ENCODE measurements at regions not wholly inside any gene's neighbourhood (a gene's known extent, or its start where the extent isn't known, plus 50 kb on each side); places are given as distances from the start of the nearest gene placed in this dataset.
A peak's percentile ranks its signal among the peaks of the same experiment; 100 is the strongest.

DNA sequence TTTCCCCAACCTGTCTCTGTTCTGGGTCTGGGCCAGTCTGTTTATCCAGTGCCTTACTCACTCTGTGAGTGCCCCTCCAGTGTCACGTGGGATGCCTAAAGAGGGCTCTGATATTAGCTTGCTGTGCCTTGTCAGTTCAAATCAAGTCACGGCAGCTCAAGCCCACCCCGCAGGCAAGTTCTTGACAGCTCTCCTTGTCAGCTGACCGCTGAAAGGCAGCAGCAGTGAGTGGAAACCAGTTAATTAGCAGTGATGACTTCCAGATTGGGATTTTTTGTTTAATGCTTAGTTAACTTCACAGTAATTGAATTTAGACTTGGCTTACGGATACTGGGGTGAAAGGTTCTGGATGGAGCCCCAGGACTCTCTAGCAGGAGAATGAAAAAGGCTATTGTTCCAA is 210.1 kb downstream of the PSAT1 start:
- no peak for DNase-seq

DNA sequence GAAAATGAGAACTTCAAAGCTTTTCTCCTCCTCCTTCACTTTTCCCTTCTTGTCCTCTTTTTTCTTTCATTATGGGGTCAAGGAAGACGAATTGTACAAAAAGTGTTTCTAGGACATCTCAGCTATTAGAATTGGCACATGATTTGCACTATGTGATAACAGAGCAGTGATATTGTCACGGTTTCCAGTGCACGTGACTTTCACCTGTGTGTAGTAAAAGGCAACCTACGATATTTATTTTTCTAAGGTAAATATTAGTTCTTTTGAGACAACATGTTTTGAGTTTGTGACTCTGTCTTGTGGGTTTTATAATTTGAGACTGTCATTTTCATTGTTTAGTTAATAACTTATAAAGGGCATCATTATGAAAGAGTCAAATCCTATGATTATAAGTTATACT is 213.1 kb downstream of the PSAT1 start:
- no peak for DNase-seq

DNA sequence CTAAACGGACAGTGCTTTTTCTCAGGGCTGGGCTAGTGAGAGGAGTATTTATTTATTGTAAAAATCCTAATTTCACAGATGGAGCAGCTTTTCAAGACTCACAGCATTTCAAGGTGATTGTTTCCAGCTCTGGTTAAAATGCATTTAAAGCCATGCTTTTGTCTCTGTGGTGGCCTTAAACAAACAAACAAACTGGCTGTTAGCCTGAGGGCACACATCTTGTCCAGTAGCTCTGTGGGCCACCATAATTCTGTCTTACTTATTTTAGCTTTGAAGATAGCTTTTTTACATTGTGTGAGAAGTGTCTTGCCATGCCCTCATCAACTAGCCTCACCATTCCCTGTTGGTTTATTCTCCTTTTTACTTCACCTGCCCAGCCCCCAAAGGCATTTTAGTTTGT is 218.2 kb downstream of the PSAT1 start:
- DNase-seq = no peak

DNA sequence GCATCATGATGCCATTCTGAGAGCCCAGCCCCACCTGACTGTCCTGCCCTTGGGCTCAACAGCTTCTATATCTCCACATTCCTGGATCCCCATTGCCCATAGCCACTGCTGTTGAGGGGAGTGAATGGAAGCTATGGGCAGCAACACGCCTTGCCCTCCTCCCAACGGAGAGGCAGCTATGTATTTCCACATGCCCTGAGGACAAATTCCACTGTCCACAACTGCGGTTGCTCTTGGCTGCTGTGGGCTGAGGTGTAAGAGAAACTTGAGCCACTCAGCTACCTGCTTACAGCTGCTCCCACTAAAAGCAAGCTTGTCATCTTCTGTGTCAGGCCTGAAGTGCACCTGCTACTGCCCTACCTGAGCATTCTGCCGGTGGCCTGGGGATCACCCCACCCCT is 222.9 kb downstream of the PSAT1 start:
- no peak for DNase-seq

DNA sequence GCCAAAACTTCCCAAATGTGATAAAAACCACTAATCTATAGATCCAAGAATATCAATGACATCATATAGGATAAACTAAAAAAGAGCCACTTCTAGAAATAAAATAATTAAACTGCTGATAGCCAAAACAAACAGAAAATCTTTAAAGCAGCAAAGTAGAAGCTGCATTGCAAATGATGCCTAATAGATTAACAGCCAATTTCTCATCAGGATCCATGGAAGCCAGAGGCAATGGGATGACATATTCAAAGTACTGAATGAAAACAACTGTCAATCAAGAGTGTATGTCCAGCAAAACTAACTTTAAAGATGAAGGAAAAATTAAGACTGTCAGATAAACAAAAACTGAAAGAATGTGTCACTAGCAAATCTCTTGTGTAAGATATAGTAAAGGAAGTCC is 224.8 kb downstream of the PSAT1 start:
- no peak for DNase-seq

DNA sequence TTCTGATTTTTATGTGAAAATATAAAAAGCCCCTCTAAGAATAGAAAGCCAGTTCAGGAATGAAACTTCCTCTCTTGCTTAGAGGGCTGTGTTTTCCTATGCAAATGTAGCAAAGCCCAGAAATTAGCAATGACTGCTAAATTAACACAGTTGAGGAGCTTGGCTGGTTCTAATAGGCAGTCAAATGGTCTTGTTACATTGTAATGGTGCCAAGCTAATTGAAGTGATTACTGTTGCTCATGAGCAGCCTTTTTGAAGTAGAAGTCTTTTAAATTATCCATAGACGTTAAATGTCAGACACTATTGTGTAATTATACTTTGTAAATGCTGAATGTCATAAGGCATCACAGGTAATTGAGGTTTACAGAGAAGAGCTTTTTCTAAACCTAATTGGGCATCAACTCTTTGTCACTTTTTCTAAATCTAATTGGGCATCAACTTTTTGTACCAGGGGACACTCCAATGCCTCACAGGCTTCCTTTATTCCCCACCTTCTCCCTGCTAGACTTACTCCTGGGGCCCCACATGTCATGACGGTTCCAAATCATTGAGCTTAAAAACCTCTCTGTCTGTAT is 229.1 kb downstream of the PSAT1 start:
- no peak for DNase-seq

DNA sequence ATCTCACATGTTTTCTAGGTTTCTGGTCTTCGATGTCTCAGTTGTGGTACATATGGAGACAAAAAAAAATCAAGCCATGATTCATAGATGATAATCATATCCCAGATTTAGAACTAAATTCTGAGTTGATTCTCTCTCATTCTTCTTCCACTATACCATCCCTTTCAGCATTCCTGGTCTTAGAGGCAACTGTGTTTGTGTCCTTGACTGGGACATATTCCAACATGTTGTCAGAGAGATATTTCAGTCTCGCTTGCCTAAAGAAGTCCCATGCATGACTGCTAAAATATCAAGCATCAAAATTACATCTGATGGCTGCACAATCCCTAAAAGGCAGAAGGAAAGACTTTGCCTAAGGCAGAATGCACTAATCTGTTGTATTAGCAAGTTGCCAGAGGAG is 236.6 kb downstream of the PSAT1 start:
- DNase-seq = no peak

DNA sequence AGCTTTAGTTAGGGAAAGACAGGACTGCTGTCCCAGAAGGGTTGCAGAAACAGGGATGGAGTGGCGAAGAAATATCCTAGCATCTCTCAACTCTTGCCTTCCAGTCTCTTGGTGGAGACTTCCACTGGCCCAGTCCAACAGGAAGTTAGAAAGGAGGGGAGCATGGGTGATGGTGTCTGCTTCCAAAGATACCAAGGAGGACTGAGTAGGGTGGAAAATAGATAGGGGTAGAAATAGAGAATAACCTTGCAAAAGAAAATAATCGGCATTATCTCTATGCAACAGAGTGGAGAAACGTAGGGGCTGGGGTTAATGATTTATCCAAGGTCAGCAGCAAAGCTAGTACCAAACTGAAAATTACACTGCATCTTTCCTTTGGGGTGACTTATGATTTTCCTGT is 242.3 kb downstream of the PSAT1 start:
- no peak for DNase-seq

DNA sequence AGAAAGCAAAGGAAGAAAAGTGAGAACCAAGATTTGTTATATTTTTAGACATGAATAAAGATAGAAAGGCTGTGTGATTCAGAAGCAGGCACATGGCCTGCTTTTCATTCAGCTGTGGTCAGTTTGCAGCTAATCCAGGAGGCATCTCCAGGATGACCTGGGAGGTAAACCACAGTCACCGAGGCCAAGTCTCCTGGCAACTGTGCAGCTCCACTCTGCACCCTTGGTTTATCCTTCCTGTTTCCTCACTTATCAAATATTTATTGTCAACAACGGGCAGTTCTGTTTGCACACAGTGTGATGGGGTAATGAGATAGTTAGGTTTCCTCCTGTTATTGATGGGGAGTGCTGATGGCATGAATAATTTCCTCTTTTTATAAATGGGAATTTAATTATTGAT is 243.0 kb downstream of the PSAT1 start:
- no peak for DNase-seq

DNA sequence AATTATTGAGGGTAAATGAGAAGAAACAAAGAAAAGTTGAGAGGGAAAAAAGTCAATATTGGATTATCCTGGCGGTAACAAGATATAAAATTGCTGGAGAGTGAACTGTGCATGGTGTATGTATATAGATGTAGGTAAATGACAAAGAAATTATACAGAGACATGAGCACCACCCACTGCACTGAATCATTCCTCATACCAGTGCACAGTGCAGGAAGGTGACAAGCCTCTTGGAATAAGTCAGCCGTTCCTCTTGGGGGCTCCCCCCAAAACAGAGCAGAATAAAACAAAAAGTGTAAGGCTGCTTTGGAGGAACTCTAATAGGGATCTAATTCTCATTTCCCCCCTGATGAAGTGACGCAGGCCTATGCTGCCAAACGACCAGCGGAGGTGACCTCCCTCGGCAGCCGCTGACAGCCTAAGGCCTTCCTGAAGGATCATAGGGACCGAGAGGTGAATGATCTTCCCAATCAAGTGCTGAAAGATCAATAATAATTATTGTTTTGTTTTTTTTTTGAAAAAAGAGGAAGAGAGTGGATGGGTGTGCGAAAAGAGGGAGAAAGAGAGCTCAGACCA is 245.0 kb downstream of the PSAT1 start:
- DNase-seq = no peak

DNA sequence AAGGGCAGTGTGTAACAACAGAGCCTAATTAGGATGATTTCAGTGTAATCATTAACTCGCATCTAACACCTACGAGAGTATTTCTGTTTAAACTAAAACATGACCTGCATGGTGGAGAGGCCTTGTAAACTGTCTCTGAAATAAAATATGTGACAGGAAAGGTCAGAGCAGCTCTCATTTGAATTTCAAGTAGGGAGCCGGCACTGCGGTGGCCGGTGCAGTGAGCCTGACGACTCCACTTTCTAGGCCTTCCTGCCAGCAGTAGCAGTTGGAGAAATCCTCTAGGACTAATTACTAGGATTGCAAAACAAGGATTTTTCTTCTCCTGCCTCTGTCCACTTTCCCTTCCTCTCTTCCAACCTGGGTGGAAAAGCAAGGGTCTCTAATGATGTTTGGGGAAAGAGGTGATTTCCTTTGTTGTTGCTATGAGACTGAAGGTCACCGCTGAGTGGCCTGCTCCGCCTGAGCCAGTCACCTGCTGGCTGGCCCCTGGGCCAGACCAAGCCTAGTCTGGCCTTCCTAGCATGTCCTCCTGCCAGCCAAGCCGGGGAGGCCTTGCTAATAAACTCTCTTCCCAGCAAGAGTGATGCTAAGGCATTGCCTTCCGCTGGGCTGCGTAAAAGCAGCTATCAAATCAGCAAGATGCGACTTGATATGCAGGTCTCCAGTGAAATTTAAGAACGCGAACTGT is 245.7 kb downstream of the PSAT1 start:
- peak; percentile 21 for DNase-seq

DNA sequence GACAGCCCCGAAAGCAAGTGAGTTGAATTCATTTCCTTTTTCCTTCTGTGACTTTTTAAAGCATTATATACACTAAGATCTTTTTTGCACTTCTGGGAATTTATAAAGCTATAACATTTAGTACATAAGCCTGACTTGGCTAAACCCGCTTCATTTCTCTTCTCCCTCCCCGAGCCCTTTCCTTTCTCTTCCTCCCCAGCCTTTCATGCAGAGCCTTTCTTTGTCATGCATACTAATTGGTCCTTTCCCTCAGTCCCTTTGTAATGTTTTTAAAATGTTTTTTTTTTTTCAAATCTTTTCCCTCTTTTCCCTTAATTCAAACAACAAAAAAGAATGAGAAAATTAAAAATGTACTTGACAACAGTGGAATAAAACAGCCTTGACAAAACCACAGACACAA is 246.4 kb downstream of the PSAT1 start:
- DNase-seq = no peak

DNA sequence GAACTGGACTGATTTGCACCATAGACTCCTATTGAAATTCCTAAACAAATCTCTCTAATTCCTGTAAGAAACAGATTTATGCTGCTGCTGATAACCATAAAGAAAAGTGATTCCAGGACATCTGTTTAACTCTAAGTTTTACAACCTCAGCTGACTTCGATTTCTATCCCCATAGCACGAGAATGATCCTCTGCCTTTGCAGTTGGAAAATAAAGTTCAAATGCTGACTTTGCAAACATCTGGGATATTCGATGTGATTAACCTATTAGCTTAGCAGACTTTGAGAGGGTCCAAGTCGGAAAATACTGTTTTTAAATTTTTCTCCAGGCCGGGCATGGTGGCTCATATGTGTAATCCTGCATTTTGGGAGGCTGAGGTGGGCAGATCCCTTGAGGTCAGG is 247.3 kb downstream of the PSAT1 start:
- DNase-seq = no peak

DNA sequence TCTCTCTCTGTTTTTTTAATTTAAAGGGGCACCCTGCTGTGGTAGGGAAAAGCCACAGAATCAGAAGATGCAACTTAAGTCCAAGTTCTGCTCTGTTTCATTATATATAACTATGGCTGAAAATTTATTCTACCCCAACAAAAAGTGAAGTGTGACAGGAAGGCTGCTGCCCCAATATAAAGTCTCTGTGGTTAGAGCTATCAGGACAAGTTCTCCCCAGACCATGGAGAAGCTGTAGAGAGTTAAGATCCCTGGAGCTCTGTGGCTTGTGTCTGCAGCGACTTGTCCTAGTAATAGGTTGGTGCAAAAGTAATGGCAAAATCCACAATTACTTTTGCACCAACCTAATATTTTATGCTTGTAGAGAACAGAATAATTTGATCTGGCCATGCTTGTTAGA is 250.9 kb downstream of the PSAT1 start:
- DNase-seq = no peak

DNA sequence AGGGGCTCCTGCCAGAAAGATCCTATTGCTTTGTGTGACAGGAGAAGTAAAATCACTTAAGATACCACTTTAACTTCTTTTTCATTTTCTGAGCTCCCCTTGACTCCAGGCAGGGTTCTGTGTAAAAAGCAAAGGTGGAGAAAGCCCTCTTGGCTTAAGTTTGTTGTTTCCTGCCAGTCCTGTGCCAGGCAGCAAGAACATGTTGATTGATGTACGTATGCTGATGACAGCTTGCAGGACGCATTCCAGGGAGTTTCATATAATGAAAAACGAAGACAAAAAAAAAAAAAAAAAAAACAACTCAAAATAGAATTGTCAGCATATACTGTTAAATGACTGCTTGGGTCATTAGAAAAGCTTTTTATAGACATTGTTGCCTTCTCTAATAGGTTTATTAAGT is 251.7 kb downstream of the PSAT1 start:
- no peak for DNase-seq

DNA sequence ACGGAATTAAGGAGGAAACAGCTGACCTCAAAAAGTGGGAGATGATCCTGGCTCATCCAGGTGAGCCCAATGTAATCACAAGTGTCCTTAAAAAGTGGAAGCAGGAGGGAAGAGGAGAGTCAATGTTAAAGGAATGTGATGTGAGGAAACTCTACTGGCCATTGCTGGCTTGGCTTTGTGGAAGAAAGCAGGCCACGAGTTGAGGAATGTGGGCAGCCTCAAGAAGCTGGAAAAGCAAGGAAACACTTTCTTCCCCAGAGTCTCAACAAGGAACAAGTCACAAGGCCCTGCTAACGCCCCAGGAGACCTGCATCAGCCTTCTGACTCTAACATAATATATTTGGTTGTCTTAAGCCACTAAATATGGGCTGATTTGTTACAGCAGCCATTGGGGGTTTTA is 252.8 kb downstream of the PSAT1 start:
- no peak for DNase-seq

DNA sequence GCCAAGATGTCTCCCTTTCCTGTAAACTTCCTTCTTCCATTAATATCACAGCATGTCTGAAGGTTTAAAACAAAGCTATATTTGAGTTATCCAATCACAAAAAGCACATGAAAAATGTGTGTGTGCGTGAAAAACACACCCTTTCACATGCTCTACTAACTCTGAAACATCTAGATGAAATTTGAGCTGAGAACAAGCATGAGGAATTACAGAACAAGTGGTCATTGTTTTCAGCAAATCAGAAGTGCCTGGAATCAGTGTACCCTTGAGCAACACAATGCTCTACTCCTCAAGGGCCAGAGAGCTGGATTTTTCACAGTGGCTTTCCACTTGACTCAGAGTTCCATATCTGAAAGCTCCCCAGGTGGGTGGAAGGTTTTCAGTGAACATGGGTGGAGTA is 255.9 kb downstream of the PSAT1 start:
- DNase-seq = no peak

DNA sequence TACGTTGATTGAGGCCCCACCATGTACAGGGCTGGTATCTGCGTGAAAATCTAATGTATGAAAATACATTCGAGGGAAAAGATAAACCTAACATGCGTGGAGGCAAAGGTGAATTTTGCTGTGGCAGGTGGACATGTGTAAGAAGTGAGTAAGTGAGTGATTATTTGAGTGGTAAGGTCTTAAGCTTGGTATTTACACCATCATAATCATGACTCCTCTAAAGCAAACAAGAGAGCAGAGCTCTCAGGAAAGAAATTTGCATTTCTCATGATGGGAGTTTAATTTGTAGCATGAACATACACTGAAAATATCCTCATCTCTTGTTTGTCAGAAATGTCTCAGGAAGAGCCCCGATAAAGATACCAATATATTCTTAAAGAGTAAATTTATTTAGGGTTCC is 260.6 kb downstream of the PSAT1 start:
- no peak for DNase-seq

DNA sequence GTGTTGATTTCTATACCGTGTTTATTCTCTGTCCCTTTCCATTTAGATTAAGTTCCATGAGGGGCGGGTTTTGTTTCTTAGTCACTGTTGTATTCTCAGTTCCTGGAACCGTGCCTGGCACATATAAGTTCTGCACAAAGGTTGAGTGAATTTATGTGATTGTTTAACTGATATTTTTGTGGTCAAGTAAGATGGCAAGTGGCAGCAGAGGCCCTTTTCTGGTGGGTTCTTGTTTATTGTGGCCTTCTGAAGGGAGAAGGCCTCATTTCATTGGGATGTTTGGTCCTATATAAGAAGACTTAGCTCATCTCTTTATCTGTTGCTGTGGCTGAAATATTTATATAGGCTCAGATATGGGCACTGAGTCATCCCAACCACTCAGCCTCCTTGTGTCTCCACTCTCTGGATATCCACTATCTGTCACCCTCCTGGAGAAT is 262.5 kb downstream of the PSAT1 start:
- no peak for DNase-seq

DNA sequence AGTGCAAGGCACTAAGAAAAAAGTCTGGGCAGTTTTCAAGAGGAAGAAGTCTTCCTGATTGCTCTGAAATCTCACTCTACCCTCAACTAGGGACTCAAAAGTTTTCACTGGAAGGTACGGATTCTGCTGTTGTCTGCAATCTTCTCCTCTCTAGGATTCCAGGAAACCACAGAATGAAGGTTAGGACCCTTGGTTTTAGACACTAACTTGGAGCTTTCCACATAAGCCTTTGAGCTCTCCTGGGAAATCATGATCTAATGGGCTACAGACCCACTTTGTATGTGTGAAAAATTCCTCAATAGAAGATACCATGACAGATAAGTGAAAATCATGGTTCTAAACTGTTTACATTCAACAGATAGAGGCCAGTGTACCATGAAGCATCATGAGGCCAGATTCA is 265.1 kb downstream of the PSAT1 start:
- no peak for DNase-seq

DNA sequence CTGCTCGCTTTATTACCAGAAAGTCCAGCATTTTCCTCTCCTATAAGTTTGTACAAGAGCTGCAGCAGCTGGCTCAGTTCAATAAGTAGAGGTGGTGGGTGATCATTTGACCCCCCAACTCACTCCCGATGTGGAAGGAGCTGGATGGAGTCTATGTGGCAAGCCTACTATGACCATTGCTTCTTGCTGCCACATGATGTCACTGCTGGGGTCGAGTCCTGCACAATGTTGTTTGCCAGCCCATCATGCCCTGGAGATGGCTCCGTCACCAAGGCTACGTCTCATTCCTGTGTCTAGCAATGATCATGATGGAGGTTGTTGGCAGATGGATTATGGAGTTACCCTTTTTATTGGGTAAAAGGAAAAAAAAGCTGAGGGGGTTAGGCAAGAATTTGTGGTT is 266.3 kb downstream of the PSAT1 start:
- no peak for DNase-seq

DNA sequence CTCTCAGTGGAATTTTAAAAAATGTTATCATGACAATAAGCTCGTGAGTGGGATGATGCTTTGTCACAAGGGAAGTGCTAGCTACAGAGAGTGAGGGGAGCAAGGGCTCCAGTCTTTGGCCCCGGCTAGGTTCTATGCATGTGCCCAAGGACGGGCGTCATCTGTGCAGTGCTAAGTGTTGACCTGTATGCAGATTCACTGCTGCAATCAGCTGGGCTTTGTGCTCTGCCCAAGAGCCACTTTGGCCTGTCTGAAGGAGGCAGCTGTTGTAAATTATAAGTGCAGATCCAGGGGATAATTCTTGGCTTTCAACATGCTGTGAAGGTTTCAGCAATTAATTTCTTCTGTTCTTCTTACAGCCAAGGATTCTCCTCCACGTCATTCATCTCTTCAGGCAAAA is 268.6 kb downstream of the PSAT1 start:
- DNase-seq = no peak

DNA sequence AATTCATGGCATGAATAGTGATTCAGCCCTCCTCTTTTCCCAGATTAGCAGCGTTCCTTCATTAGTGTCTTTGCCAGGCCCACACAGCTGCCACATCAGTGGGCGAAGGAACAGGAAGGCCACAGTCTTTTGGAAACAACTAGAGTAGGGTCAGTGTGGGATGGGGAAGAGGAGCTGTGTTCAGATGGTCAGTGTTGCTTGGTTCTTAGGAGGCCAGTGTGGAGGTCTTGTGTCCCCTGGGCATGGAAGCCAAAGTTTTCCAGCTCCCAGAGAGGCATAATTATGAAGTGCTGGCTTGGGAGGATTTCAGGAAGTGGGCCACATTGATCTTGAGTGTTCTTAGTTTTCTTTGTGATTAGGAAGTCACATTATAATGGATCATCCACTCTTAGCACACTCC is 269.6 kb downstream of the PSAT1 start:
- no peak for DNase-seq

DNA sequence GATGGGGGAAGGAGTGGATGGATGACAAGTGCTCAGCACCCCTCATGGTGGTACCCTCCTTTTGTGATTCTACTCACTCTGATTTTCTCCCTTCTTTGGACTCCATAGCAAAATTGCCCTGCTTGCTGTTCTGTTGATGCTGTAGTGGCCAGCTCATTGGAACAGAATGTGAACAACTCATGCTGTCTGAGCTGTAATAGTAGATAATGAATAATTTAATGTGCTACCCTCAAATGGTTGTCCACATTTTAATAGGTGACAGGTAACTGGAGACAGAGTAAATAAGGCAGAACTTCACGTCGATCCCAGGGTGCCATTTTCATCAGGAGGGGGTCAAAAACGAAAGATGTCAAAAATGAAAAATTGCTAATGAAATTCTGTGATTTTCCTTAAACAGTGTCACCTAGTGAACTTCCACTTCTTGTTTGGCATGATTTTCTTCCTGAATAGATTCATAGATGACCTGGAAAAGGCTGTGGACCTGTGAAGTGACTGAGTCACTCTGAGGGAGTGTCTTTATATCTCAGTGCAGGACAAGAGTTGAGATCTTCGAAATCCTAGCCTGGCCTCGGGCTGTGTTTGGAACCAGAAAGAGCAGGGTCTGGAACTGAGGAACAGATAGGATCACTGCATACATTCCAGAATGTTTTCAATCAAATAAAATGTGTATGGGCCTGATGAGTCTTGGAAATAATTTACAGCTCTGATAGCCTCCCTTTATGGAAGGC is 270.2 kb downstream of the PSAT1 start:
- DNase-seq = no peak
